ENCODE measurements at regions not wholly inside any gene's neighbourhood (a gene's known extent, or its start where the extent isn't known, plus 50 kb on each side); places are given as distances from the start of the nearest gene placed in this dataset.

GRCh38 chr2:149271575-149271974 lies 58.8 kb upstream of the LYPD6 start:
- DNase-seq, result no peak

- peak in 1 of 3 experiments; percentile 33 for DNase-seq
Observed at GRCh38 chr2:149278161-149278871, 52.1 kb upstream of the LYPD6 start.

DNA sequence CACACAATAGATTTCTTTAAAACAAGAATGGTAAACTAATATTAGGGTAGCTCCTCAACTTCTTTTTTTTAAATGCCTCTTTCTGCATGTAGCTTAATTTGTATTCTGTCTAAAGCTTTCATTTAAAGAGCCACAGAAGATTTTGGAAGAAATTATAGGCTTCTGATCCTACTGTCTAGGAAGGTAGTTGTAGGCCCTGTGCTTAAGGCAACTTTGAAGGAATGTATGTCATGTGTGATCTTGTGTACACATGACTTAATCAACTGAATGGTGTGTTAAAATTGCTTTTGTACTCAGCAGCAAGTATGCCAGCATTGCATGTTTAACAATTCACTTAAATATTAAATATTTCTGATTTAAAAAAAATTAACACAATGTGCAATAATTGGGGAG lies 51.5 kb upstream of the LYPD6 start:
- peak in 1 of 3 experiments; percentile 14 for DNase-seq
